Inferior parietal cortex (tissue), 1 donor: ENCODE measurements at regions not wholly inside any gene's neighbourhood (a gene's known extent, or its start where the extent isn't known, plus 50 kb on each side); places are given as distances from the start of the nearest gene placed in this dataset.

ENCODE experiments used
- DNase-seq: peaks from one replicate; pipeline ENCODE4 v3.0.0-alpha.2; 2016; ENCODE audit errors: extremely low spot score

DNA sequence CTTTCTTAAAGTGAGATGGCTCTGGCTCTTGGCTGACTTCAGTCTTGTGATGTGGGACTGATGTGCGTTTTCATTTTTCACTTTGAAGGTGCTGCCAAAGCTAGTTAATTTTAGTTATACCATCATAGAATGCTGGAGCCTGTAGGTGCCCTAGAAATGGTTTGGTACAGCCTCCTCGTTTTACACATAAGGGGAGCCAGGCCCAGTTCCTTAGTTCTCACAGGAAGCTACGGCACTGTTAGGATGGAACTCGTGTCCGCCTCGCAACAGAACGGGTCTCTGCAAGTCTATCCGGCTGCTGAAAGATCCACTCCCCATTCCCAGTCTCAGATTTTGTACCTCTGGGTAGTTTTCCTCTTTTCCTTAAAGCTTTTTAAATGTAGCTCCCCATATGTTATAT, 173.2 kb upstream of the PRPS1L1 start:
- DNase-seq: peak; percentile 17

GRCh38 chr7:18201350-18201749, 173.7 kb upstream of the PRPS1L1 start:
- DNase-seq: no peak

DNA sequence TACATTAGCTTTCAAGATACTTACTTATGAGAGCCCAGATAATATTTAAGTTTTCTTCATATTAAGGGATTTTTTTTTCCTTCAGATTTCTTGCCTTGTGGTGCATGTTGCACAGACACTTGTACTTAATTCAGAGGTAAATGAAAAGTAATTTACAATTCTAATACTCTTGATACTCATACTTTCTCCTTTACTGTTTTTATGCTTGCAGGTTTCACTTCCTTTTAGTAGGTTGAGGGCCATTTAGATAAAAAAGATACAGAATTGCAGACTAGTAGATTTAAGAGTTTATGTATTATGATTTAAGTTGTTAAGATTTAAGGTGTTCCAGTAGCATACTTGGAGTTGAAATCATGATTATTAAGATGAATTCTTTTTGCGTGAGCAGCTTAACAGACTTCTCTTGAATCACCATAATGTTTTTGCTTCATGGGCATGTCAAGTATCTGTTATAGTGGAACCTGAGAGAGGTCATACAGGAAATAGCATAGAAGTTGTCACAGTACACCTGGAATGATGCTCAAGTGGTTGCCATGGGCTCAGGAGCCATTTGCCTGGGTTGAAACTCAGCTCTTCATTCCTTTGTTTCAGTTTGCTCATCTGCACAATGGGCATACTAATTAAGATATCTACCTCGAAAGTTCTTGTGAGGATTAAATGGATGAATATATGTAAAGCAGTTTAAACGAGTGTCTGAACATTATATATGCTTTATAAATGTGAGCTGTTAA, 174.8 kb upstream of the PRPS1L1 start:
- no peak for DNase-seq

DNA sequence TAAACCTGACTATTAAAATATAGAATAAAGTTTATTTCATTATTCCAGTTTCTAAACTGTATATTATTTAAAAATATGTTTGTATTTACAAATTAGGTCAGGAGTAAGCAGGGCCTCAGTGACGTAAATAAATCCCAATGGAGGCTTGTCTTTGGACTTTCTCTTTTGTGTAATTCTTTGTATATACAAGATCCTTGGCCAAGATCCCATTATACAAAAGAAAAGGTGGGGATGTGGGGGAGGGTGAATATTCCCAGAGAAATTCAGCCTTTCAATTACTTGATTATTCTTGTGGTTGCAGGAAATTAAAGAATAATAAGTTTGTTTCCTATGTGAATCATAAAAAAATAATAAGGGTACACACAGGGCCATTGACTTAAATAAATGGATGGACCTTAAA, 178.7 kb upstream of the PRPS1L1 start:
- DNase-seq: no peak

- DNase-seq: no peak
Measured at GRCh38 chr7:18208921-18209320, 181.3 kb upstream of the PRPS1L1 start.

- no peak for DNase-seq
Measured at GRCh38 chr7:18210377-18210776, 182.7 kb upstream of the PRPS1L1 start.

- no peak for DNase-seq
Measured at GRCh38 chr7:18210788-18211187, 183.1 kb upstream of the PRPS1L1 start.

DNA sequence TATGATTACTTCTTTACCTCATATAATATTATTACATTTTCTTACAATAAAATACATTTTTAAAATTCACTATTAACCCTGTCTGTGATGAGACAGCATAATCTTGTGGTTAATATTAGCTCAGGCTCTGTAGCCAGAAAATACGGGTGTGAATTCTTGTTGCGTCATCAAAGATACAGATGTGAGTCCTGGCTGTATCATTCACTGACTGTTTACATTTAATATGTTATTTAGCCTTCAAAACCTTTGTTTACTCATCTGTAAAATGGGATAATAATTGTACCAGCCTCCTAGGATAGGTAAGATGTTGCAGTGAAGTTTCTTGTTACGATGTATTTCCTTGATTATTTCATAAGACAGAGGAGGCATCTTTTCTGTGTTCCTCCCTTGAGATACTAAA, 184.7 kb upstream of the PRPS1L1 start:
- DNase-seq: no peak

DNA sequence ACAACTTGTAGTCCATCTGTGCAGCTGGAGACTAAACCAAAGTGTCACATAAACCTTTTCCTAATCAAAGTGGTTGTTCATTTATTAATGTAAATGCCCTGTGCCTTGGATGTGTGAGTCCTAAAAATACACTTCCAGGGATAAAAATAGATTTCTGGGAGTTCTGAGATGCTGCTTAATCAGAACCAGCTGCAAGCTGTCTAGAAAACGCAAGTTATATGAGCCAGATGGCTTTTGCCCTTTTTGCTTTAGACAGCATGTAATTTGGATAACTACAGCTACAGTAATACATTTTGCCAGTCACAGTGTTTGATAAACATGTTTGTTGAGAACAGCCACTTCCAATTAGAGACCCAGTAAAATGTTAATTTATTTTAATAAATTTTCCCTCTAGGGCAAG, 185.1 kb upstream of the PRPS1L1 start:
- DNase-seq: no peak

DNA sequence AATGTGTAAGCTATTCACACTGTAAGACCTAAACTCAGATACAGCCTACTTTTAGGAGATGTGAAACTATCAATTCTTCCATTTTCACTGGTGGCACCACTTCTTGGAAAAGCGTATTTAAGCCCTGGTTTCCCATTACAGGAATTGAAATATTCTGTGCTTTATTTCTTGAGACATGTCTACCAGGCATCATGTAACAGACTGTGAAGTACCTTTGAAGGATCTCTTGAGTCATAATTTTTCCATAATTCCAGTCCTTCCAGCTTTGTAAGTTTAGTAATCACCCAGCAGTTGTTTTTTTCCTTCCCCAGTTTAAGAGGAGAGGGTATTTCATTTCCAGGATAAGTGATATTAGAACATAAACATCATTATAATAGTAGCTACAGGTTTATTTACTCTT, 186.0 kb upstream of the PRPS1L1 start:
- DNase-seq: no peak

DNA sequence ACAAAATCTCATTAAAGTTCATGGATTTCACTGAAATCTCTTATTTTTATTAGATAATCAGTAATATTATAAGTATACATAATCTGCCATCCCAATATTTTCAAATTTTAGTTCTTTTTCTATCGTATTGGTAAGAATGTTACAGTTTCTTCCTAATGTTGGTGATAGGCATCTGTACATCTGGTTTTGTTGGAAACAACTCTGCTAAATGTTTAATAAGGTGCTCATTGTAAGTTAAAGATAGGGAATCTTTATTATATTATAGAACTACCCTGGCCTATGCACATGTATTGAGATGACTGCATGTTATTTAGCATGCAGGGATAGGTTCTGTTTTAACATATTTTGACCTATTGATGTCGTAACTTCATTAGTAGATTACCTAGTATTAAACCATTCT, 188.6 kb upstream of the PRPS1L1 start:
- no peak for DNase-seq

GRCh38 chr7:18221377-18222293, 194.0 kb upstream of the PRPS1L1 start:
- DNase-seq: no peak

GRCh38 chr7:18222636-18223035, 195.0 kb upstream of the PRPS1L1 start:
- DNase-seq: no peak

DNA sequence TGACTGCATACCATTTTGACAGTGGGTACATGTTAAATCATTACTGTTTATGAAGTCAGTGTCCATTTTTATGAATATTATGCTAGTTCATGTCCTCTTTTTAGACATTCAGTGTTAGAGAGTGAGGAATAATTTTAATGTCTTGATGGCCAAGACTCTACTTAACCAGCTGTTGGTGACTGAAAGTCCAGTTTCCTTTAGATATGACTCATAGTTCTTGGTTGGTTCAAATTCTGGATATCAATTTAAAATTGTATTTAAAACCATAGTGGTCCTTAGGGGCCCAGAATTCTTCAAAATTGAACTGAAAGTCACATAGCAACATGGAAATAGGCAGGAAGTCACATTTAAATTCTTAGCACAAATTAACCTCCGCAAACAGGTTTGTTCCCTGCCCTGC, 196.5 kb upstream of the PRPS1L1 start:
- DNase-seq: no peak

- DNase-seq: peak; percentile 59
Measured at GRCh38 chr7:18225067-18225466, 197.4 kb upstream of the PRPS1L1 start.

- DNase-seq: no peak
Measured at GRCh38 chr7:18226598-18226997, 199.0 kb upstream of the PRPS1L1 start.

DNA sequence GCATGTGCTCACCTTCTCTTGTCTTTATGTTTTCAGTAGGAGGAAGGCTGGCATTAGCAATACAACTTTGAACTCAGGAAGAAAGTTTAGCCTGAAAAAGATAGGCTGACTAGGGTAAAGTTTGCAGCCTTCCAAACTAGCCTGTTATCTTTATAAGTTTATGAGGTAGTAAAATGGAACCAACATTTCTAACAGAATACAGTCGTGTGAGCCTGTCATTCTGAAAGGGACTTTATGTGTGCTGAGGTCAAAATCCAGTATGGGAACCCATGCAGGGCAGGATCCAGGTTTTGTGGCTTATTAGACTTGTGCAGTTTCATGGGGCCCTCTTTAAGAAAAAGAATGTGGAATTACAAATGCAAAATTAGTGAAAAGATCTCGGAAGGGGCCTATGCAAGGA, 201.0 kb upstream of the PRPS1L1 start:
- no peak for DNase-seq

DNA sequence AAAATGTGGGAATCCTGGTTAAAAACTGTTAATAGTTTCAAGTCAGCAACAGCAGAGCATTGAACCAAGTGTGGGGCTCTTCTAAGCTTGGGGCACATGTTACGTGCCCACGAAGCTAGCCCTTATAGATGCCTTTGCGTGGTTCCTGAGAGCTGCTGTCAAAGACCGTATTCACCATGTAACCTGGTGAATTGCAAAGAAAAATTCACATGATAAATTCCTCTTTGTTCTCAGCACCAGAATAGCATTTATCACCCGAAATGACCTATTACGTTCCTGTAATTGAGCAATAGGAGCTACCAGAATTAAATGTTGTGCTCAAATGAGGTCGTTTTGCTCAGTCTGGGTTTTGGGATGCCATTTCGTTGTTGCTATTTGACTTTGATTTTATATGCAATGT, 202.6 kb upstream of the PRPS1L1 start:
- DNase-seq: no peak

DNA sequence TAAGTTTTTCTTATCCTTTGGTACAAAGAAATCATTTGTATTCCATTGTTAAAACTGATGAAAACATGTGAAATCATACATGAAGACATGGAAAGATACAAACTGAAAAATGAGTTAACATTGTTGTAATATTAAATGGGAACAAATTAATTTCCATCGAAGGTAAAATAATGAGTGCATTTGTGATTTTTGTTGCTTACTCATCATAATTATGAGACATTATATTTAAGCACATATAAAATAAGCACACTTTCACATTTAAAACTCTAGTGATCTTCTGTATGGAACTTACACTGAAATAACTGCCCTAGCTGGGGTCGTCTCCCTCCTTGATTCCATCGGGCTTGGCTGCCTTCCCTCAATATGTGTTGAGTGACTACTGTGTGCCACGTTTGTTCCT, 204.2 kb upstream of the PRPS1L1 start:
- no peak for DNase-seq

DNA sequence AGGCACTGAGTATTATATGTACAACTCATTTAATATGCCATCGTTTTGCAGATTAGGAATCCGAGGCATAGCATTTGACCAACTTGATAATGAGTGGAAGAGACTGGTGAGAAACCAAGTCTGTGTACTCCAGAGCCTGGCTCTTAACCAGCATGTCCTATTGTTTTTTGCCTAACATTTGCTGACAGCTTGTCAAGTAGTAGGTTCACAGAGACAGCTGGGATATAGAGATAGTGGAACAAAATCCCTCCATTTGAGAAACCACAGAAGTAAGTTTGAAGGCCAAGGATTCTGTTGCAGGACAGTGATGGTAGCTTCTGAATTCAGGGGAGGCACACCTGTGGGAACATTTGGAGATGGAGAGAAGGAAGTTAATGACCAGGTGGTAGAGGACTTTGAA, 206.9 kb upstream of the PRPS1L1 start:
- no peak for DNase-seq

- no peak for DNase-seq
Measured at GRCh38 chr7:18235819-18236218, 208.2 kb upstream of the PRPS1L1 start.

GRCh38 chr7:18239212-18239611, 211.6 kb upstream of the PRPS1L1 start:
- DNase-seq: no peak

- no peak for DNase-seq
Measured at GRCh38 chr7:18241543-18242231, 214.0 kb upstream of the PRPS1L1 start.
